H9 (cell line): ENCODE measurements at regions not wholly inside any gene's neighbourhood (a gene's known extent, or its start where the extent isn't known, plus 50 kb on each side); places are given as distances from the start of the nearest gene placed in this dataset.

ENCODE experiments used
- DNase-seq: peaks from one replicate; pipeline ENCODE4 v3.0.0-alpha.2; 2017
- H2AFZ ChIP-seq: one replicate; pipeline ENCODE4 v1.6.1; 2013; ENCODE audit warnings: mild to moderate bottlenecking, low read length, control low read depth, moderate library complexity
- H2AK5ac ChIP-seq: 2 replicates; pipeline ENCODE4 v1.6.1; 2013; ENCODE audit warnings: low read length, control low read depth, mixed read lengths; ENCODE audit not compliant: insufficient read length
- H2BK120ac ChIP-seq: one replicate; pipeline ENCODE4 v1.6.1; 2013; ENCODE audit warnings: low read depth, mild to moderate bottlenecking, low read length, control low read depth, inconsistent platforms; ENCODE audit not compliant: poor library complexity, severe bottlenecking
- H2BK12ac ChIP-seq: 2 replicates; pipeline ENCODE4 v1.6.1; 2013; ENCODE audit warnings: low read length, control low read depth, mixed read lengths, low read depth; ENCODE audit not compliant: insufficient read length
- H2BK15ac ChIP-seq: 2 replicates; pipeline ENCODE4 v1.6.1; 2013; ENCODE audit warnings: low read depth, low read length, control low read depth
- H2BK20ac ChIP-seq: one replicate; pipeline ENCODE4 v1.6.1; 2013; ENCODE audit warnings: low read depth, mild to moderate bottlenecking, low read length, control low read depth, inconsistent platforms; ENCODE audit not compliant: poor library complexity, severe bottlenecking
- H2BK5ac ChIP-seq: 2 replicates; pipeline ENCODE4 v1.6.1; 2013; ENCODE audit warnings: low read length, control low read depth, mixed read lengths; ENCODE audit not compliant: insufficient read length
- H3K14ac ChIP-seq: 2 replicates; pipeline ENCODE4 v1.6.1; 2013; ENCODE audit warnings: low read length, control low read depth; ENCODE audit not compliant: insufficient read depth
- H3K18ac ChIP-seq: 2 replicates; pipeline ENCODE4 v1.6.1; 2013; ENCODE audit warnings: low read depth, mild to moderate bottlenecking, mixed read lengths, low read length, control low read depth; ENCODE audit not compliant: insufficient read length
- H3K23ac ChIP-seq: 2 replicates; pipeline ENCODE4 v1.6.1; 2013; ENCODE audit warnings: low read length, control low read depth, mixed read lengths, low read depth; ENCODE audit not compliant: insufficient read length
- H3K23me2 ChIP-seq: 2 replicates; pipeline ENCODE4 v1.6.1; 2013; ENCODE audit warnings: low read depth, mild to moderate bottlenecking, mixed read lengths, low read length, control low read depth; ENCODE audit not compliant: insufficient read length, poor library complexity, severe bottlenecking
- H3K27ac ChIP-seq: 2 replicates; pipeline ENCODE4 v1.5.1; 2013; ENCODE audit warnings: low read length, control low read depth, mixed read lengths, low read depth; ENCODE audit not compliant: insufficient read length
- H3K27me3 ChIP-seq: 2 replicates; pipeline ENCODE4 v1.6.1; 2013; ENCODE audit warnings: low read length, control low read depth, inconsistent platforms; ENCODE audit not compliant: insufficient read depth
- H3K4ac ChIP-seq: 2 replicates; pipeline ENCODE4 v1.6.1; 2013; ENCODE audit warnings: low read depth, mild to moderate bottlenecking, control low read depth, inconsistent platforms, low read length, moderate library complexity
- H3K4me1 ChIP-seq: 2 replicates; pipeline ENCODE4 v1.6.1; 2013; ENCODE audit warnings: low read length, control low read depth, inconsistent platforms; ENCODE audit not compliant: insufficient read depth
- H3K4me2 ChIP-seq: 2 replicates; pipeline ENCODE4 v1.6.1; 2013; ENCODE audit warnings: low read length, control low read depth, mixed read lengths; ENCODE audit not compliant: insufficient read length, insufficient read depth
- H3K56ac ChIP-seq: 2 replicates; pipeline ENCODE4 v1.6.1; 2013; ENCODE audit warnings: low read depth, mild to moderate bottlenecking, mixed read lengths, low read length, control low read depth; ENCODE audit not compliant: insufficient read length
- H3K79me1 ChIP-seq: 2 replicates; pipeline ENCODE4 v1.6.1; 2013; ENCODE audit warnings: low read depth, mild to moderate bottlenecking, moderate library complexity, low read length, control low read depth, inconsistent platforms; ENCODE audit not compliant: insufficient read depth, poor library complexity, severe bottlenecking
- H3K79me2 ChIP-seq: 2 replicates; pipeline ENCODE4 v1.6.1; 2013; ENCODE audit warnings: low read length, control low read depth, inconsistent platforms; ENCODE audit not compliant: insufficient read depth
- H3K9ac ChIP-seq: 2 replicates; pipeline ENCODE4 v1.6.1; 2013; ENCODE audit warnings: low read length, control low read depth, mixed read lengths; ENCODE audit not compliant: insufficient read length; ENCODE audit errors: extremely low read depth
- H3K9me3 ChIP-seq: one replicate; pipeline ENCODE4 v1.6.1; 2013; ENCODE audit warnings: low read depth, low read length, inconsistent platforms; ENCODE audit not compliant: control insufficient read depth
- H3T11ph ChIP-seq: one replicate; pipeline ENCODE4 v1.6.1; 2013; ENCODE audit warnings: mild to moderate bottlenecking, low read length, control low read depth, inconsistent platforms
- H4K20me1 ChIP-seq: one replicate; pipeline ENCODE4 v1.6.1; 2013; ENCODE audit not compliant: control insufficient read depth, insufficient read length, insufficient read depth
- H4K5ac ChIP-seq: 2 replicates; pipeline ENCODE4 v1.6.1; 2013; ENCODE audit warnings: low read depth, mild to moderate bottlenecking, mixed read lengths, low read length, control low read depth; ENCODE audit not compliant: insufficient read length
- H4K8ac ChIP-seq: replicated peaks from 2 replicates; pipeline ENCODE4 v1.6.1; 2013; ENCODE audit warnings: low read length, control low read depth, mixed read lengths, low read depth; ENCODE audit not compliant: insufficient read length
- H4K91ac ChIP-seq: 2 replicates; pipeline ENCODE4 v1.6.1; 2013; ENCODE audit warnings: low read depth, mild to moderate bottlenecking, moderate library complexity, mixed read lengths, low read length, control low read depth; ENCODE audit not compliant: insufficient read length
- H3K27ac Mint-ChIP-seq, 3 experiments: 2 replicates in 2 of 3; 3 replicates in 1 of 3; pipeline ENCODE4 v1.8.0; 2020 to 2021; ENCODE audit warnings: mixed read lengths in 3 of 3, mild to moderate bottlenecking in 1 of 3, moderate library complexity in 1 of 3
- H3K27me3 Mint-ChIP-seq: 2 replicates; pipeline ENCODE4 v1.8.0; 2021; ENCODE audit warnings: low read depth, mild to moderate bottlenecking, moderate library complexity, mixed read lengths
- H3K36me3 Mint-ChIP-seq, 3 experiments: 2 replicates in 2 of 3; 3 replicates in 1 of 3; pipeline ENCODE4 v1.8.0; 2020 to 2021; ENCODE audit warnings: low read depth in 3 of 3, mixed read lengths in 3 of 3; ENCODE audit not compliant: insufficient read depth in 1 of 3
- H3K4me1 Mint-ChIP-seq, 2 experiments: 2 replicates each; pipeline ENCODE4 v1.8.0; 2020; ENCODE audit warnings: mixed read lengths in 2 of 2
- H3K4me3 Mint-ChIP-seq, 2 experiments: 2 replicates in 1 of 2; 3 replicates in 1 of 2; pipeline ENCODE4 v1.8.0; 2020 to 2021; ENCODE audit warnings: mild to moderate bottlenecking in 2 of 2, mixed read lengths in 2 of 2, moderate library complexity in 1 of 2
- H3K9me3 Mint-ChIP-seq, 2 experiments: 2 replicates in 1 of 2; 3 replicates in 1 of 2; pipeline ENCODE4 v1.8.0; 2020; ENCODE audit warnings: mild to moderate bottlenecking in 2 of 2, mixed read lengths in 2 of 2, moderate library complexity in 1 of 2
- CTCF ChIP-seq: fragments of 200-600 bp; sonication (generic); conservative IDR thresholded peaks from 3 replicates; pipeline ENCODE4 v1.8.0; 2021; ENCODE audit warnings: antibody characterized with exemption, mild to moderate bottlenecking
- WGBS: extraction: QIAGEN DNeasy Blood & Tissue Kit; methylation state at CpG from one replicate; pipeline ENCODE4 v1.1.7; 2013; ENCODE audit warnings: missing lambda C conversion rate, low lambda C conversion rate, mixed read lengths; ENCODE audit not compliant: insufficient read length; ENCODE audit errors: extremely low coverage; 5-methylcytosine and 5-hydroxymethylcytosine counted together

GRCh38 chr1:198942466-198942865 is 303.6 kb downstream of the PTPRC start:
- Histone ChIP-seq H3K23ac (no peak overlapping the region), H3K9ac (no peak overlapping the region), H4K8ac (no peak overlapping the region), H2BK5ac (no peak overlapping the region), H3K9me3 (no peaks in the 10 kb centered on the region), H3T11ph (no peak overlapping the region), H3K27me3 (no peaks in the 10 kb centered on the region), H4K91ac (no peak overlapping the region), H3K4me1 (no peaks in the 10 kb centered on the region), H2BK20ac (no peak overlapping the region), H2AFZ (no peak overlapping the region), H4K20me1 (no peaks in the 10 kb centered on the region), H3K56ac (no peak overlapping the region), H3K27ac (no peak overlapping the region), H3K14ac (no peak overlapping the region), H3K4me2 (no peak overlapping the region), H3K23me2 (no peaks in the 10 kb centered on the region), H2BK12ac (no peak overlapping the region), H2BK120ac (no peak overlapping the region), H3K18ac (no peak overlapping the region), H2AK5ac (no peak overlapping the region), H3K4ac (no peak overlapping the region), H4K5ac (no peak overlapping the region), H2BK15ac (no peak overlapping the region), H3K79me2 (no peaks in the 10 kb centered on the region), H3K79me1 (no peaks in the 10 kb centered on the region)
- no peak for TF ChIP-seq CTCF
- H3K36me3 Mint-ChIP-seq: no peaks in the 10 kb centered on the region; a peak in 2 of 7 replicates
- DNase-seq: no peak
- no peaks in the 10 kb centered on the region; the same call in 1 of the 2 replicates for H3K27me3 Mint-ChIP-seq
- H3K4me1 Mint-ChIP-seq: no peaks in the 10 kb centered on the region
- WGBS: no CpG with 5 or more reads among the region's 4 CpGs
- H3K27ac Mint-ChIP-seq: no peak overlapping the region
- no peaks in the 10 kb centered on the region; a peak in 1 of 5 replicates for H3K9me3 Mint-ChIP-seq
- H3K4me3 Mint-ChIP-seq: no peak overlapping the region
